Large intestine (tissue), 3 donors: ENCODE measurements at regions not wholly inside any gene's neighbourhood (a gene's known extent, or its start where the extent isn't known, plus 50 kb on each side); places are given as distances from the start of the nearest gene placed in this dataset.
"Not testable (repeated sequence)": the region's sequence is repeated elsewhere in the genome, so short reads cannot be mapped to it uniquely, and the experiment has no call there.

Experiments used
- DNase-seq, 2 donors: peaks; one replicate each; pipeline versions ENCODE4 v3.0.0 to v3.0.0-alpha.2; 2013
- H3K27ac ChIP-seq: one replicate; pipeline ENCODE4 v1.5.1; 2013; ENCODE audit warnings: low read length
- H3K27me3 ChIP-seq: 2 replicates; pipeline ENCODE4 v1.6.1; 2013; ENCODE audit warnings: low read length; ENCODE audit not compliant: control insufficient read depth, insufficient read depth
- H3K36me3 ChIP-seq: 2 replicates; pipeline ENCODE4 v1.6.1; 2013; ENCODE audit warnings: low read length; ENCODE audit not compliant: control insufficient read depth, insufficient read depth
- H3K4me1 ChIP-seq: one replicate; pipeline ENCODE4 v1.6.1; 2013; ENCODE audit warnings: low read length; ENCODE audit not compliant: control insufficient read depth, insufficient read depth
- H3K4me3 ChIP-seq: one replicate; pipeline ENCODE4 v1.5.1; 2013; ENCODE audit warnings: low read length
- H3K9me3 ChIP-seq: one replicate; pipeline ENCODE4 v1.6.1; 2013; ENCODE audit warnings: mild to moderate bottlenecking, low read depth, low read length, moderate library complexity; ENCODE audit not compliant: control insufficient read depth
- WGBS: methylation state at CpG from one replicate; pipeline ENCODE4 v1.1.5; 2013; ENCODE audit warnings: low lambda C conversion rate; ENCODE audit not compliant: insufficient coverage; 5-methylcytosine and 5-hydroxymethylcytosine counted together

DNA sequence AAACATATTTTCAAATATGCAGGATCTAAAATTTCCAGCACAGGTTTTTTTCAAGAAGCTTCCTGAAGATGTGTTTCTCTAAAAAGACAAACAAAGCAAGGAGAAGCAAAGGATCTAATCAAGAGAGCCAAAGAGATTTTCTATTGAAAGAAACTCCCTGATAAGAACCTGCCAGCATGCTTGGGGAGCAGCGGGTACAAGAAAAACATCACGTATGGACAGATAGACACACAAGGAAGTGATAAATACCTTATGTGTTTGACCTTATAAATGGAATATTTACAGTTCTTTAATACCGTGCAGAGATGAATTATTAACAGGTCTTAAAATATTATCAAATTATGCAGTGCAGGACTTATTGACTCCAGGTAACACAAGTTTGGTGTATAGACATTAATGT, 562.1 kb downstream of the DACH1 start:
- 33% methylated on average over 2 of the region's 3 CpGs for whole genome bisulfite sequencing
- H3K36me3 ChIP-seq = no peaks in the 10 kb centered on the region

DNA sequence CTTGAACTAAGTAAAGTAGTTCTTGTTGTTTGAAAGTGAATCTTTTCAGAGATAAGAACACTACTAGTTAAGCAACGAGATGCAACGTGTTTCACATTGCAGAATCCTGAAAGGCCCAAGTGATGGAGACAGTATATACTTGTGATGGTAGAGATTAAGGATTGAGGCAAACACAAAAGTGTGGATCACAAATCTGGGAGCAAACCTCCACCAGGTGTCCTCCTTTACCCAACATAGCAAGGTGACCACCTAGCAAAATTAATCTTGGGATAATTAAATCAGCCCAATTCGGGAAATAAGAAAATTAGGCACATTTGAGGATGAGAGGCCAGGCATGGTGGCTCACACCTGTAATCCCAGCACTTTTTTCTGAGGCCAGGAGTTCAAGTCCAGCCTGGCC, 563.9 kb downstream of the DACH1 start:
- WGBS = no CpG with 5 or more reads among the region's 3 CpGs
- H3K4me1 ChIP-seq = no peaks in the 10 kb centered on the region
- DNase-seq = no peak
- no peaks in the 10 kb centered on the region for H3K36me3 ChIP-seq
- H3K27ac ChIP-seq = no peak overlapping the region
- no peaks in the 10 kb centered on the region for H3K27me3 ChIP-seq
- no peak overlapping the region for H3K4me3 ChIP-seq
- H3K9me3 ChIP-seq = no peaks in the 10 kb centered on the region

More for the DNA sequence above, 562.1 kb downstream of the DACH1 start:
- Histone ChIP-seq H3K9me3 (no peaks in the 10 kb centered on the region), H3K27ac (no peak overlapping the region), H3K4me1 (no peaks in the 10 kb centered on the region), H3K27me3 (no peaks in the 10 kb centered on the region), H3K4me3 (no peak overlapping the region)
- no peak for DNase-seq

DNA sequence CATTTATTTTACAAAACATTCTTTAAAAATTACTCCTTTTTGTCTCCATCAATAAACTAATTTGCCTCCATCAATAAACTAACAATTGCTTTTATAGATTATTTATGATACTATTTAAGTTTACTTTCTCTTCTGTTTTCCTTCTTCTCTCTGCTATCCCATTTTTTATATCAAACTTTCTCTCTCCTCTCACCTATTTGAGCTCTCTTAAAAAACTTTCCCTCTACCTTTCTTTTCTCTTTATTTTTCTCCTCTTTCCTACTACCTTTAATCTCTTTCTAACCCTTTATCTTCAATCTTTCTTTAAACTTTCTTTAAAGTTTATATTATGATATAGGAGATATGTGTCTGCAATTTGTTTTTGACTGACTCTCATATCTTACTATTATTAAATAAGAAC, 566.4 kb downstream of the DACH1 start:
- H3K27ac ChIP-seq = no peak overlapping the region

DNA sequence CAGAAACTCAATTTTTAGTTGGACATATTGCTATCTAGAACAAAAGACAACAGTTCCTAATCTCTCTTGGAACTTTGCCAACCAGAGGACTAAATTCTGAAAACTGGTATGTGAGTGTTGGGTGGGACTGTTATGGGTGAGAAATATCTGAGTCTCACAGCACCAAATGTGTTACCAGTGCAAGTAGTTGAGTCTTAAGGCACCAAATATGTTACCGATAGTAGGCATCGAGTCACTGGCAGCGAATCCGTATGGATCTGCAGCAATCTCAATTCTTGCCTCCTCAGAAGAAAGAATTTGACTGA, 575.2 kb downstream of the DACH1 start:
- DNase-seq = no peak
- no peaks in the 10 kb centered on the region for H3K27me3 ChIP-seq
- H3K36me3 ChIP-seq = no peaks in the 10 kb centered on the region
- 100% methylated on average over 1 of the region's 4 CpGs for WGBS
- no peak overlapping the region for H3K27ac ChIP-seq
- no peak overlapping the region for H3K4me3 ChIP-seq
- H3K4me1 ChIP-seq = no peaks in the 10 kb centered on the region
- H3K9me3 ChIP-seq = no peaks in the 10 kb centered on the region

More for the DNA sequence above, 566.4 kb downstream of the DACH1 start:
- no peaks in the 10 kb centered on the region for H3K36me3 ChIP-seq
- DNase-seq = no peak
- no peak overlapping the region for H3K4me3 ChIP-seq
- H3K4me1 ChIP-seq = no peaks in the 10 kb centered on the region
- no peaks in the 10 kb centered on the region for H3K9me3 ChIP-seq
- no peaks in the 10 kb centered on the region for H3K27me3 ChIP-seq

DNA sequence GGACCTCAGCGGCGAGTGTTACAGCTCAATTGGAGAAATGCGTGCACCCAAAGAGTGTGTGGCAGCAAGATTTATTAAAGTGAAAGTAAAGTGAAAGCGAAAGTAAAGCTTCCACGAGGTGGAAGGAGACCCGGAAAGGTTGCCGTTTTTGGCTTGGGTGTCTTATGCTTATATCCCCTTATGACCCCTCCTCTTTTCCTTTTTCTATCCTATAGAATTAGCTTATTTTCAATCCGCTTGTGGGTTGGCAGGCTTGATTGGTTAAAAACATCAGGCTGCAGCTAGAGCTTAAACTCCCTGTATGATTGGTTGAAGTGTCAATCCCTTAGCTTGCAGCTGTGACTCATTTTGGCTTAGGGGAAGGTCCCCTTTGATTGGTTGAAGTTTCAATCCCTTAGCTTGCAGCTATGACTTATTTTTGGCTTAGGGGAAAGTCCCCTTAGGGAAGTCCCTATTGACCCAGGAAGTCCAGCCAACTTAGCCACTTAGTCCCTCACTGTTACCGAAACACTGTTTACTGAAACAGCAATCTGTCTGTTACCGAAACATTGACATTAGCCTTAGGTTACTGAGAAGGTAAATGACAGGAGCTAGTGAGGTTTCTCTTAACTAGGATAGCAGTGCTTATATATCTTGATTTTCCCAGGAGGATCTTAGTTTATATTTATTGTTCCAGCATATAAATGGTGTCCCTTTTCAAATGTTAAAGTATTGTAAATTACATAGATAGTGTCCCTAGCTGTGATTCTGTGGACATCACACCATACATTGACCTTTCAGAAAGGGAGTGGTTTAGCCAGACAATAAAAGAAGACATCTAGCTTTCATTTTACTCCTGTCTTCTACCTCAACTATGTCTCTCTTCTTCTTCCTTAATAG, 575.8 kb downstream of the DACH1 start:
- DNase-seq = peak in 1 of 2 donors; percentile 7
- 90% methylated on average over 5 of the region's 10 CpGs for WGBS
- Histone ChIP-seq H3K4me1 (no peaks in the 10 kb centered on the region), H3K27me3 (no peaks in the 10 kb centered on the region), H3K36me3 (no peaks in the 10 kb centered on the region), H3K4me3 (peak overlapping the region; percentile 14), H3K9me3 (no peaks in the 10 kb centered on the region), H3K27ac (no peak overlapping the region)

DNA sequence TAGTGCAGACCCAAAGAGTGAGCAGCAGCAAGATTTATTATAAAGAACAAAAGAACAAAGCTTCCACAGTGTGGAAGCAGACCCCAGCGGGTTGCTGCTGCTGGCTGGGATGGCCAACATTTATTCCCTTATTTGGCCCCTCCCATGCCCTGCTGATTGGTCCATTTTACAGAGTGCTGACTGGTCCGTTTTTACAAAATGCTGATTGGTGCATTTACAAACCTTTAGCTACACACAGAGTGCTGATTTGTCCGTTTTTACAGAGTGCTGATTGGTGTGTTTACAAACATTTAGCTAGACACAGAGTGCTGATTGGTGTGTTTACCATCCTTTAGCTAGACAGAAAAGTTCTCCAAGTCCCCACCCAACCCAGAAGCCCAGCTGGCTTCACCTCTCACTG, 577.0 kb downstream of the DACH1 start:
- H3K27me3 ChIP-seq, DNase-seq, H3K4me3 ChIP-seq, H3K36me3 ChIP-seq, H3K9me3 ChIP-seq, H3K27ac ChIP-seq, H3K4me1 ChIP-seq: not testable (repeated sequence)
- WGBS = no CpG with 5 or more reads among the region's 3 CpGs

DNA sequence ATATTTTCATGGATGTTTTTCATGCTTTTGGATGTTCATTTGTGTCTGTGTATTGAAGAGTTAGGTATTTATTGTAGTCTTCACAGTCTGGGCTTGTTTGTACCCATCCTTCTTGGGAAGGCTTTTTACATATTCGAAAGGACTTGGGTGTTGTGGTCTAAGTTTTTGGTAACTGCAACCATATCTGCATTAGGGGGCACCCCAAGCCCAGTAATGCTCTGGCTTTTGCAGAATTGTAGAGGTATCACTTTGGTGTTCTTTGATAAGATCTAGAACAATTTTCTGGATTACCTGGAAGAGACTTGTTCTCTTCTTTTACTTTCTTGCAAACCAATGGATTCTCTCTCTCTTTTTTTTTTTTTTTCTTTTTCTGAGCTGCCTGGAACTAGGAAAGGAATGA, 581.3 kb downstream of the DACH1 start:
- no peak overlapping the region for H3K4me3 ChIP-seq
- H3K27me3 ChIP-seq = no peaks in the 10 kb centered on the region
- WGBS = no CpG with 5 or more reads among the region's 1 CpG
- DNase-seq = no peak
- H3K27ac ChIP-seq = no peak overlapping the region
- H3K9me3 ChIP-seq = no peaks in the 10 kb centered on the region
- no peaks in the 10 kb centered on the region for H3K36me3 ChIP-seq
- H3K4me1 ChIP-seq = no peaks in the 10 kb centered on the region

DNA sequence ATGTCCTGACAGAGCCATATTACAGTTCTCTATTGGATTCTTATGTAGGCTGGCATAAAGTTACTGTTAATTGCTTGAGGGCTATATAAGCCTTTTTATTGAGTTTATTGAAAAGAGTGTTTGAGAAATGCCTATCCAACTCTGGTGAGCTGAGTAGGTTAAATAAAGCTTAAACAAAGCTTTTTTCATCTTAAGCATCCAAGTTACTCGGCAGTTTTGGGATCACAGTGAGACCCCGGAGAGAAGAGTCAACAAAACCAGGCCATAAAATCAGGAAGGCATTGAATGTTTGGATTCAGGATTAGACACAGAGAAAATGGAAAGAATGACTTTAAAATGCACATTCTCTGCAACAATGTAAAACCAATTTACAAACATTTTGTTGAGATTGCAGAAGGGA, 588.5 kb downstream of the DACH1 start:
- WGBS = 14% methylated on average over 2 of the region's 2 CpGs
- no peaks in the 10 kb centered on the region for H3K4me1 ChIP-seq
- no peak for DNase-seq
- H3K36me3 ChIP-seq = no peaks in the 10 kb centered on the region
- no peaks in the 10 kb centered on the region for H3K27me3 ChIP-seq
- no peak overlapping the region for H3K27ac ChIP-seq
- no peak overlapping the region for H3K4me3 ChIP-seq
- H3K9me3 ChIP-seq = no peaks in the 10 kb centered on the region

DNA sequence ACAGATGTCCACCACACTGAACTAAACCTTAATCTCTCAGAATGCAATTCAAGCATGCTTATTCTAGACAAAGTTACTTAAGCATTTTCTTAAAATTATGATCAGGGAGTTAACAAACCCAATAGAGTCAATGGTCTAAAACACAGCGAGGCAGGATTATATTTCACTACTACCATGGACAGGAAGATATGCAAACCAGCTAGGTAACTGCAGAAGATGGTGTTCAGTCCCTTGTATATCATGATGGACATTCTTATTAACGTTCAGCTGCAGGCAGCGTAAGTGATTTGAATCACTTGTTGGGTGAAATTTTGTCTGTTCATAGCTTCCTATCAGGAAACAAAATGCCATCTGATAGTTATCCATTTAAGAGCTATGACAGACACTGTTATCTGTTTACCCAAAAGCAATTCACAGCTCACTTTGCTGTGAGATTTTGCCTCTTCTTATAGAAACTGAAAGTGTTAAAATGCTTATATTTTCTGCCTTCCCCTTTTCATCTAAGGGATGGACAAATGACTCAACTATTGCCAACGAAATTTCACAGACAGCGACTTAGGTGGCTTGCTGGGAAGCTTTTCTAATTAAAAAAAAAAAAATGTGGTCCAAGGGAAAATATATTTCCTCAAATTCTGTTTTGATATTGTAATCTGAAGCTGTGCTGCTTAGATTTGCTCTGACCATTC, 591.9 kb downstream of the DACH1 start:
- no peaks in the 10 kb centered on the region for H3K36me3 ChIP-seq
- H3K27ac ChIP-seq = no peak overlapping the region
- H3K9me3 ChIP-seq = no peaks in the 10 kb centered on the region
- H3K4me1 ChIP-seq = no peaks in the 10 kb centered on the region
- no peaks in the 10 kb centered on the region for H3K27me3 ChIP-seq
- no peak for DNase-seq
- 77% methylated on average over 3 of the region's 5 CpGs for WGBS
- H3K4me3 ChIP-seq = no peak overlapping the region

DNA sequence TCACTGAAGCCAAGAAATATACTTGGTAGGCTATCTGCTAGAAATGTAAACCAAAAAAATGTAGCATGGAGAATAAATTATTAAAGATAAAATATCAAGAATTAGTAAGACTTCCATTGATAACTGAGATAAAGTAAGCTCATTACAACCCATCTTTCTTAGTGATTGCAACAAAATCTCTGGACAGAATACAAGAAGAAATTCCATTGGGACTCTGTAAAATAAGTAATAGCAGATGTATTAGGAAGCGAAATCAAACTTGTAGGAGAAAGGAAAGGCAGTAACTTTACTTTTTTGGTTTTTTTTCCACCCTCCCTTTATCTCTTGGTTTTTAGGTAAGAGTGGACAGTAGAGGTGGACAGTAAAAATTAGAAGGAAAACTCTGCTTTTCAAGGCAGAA, 605.7 kb downstream of the DACH1 start:
- Histone ChIP-seq H3K36me3 (no peaks in the 10 kb centered on the region), H3K4me3 (no peak overlapping the region), H3K4me1 (no peaks in the 10 kb centered on the region), H3K9me3 (no peaks in the 10 kb centered on the region), H3K27ac (no peak overlapping the region), H3K27me3 (no peaks in the 10 kb centered on the region)
- no peak for DNase-seq
- WGBS = 100% methylated on average over 1 of the region's 1 CpG

DNA sequence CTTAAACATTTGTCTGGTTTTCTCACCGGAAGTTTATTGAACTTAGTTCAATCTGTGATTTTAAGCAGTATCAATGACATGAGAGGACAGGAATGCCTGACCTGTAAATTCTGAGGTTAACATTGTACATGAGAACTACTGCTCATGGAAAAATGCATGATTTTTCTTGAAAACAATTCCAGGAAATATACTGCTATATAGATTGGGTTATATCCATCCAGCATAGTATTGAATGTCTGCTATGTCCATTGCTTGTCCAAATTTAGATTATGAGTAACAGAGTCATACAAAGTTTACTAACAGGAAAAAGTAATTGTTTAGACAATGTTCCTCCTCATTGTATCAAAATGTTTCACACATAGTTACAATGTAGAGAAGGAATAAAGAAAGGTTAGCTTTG, 606.8 kb downstream of the DACH1 start:
- H3K27me3 ChIP-seq = no peaks in the 10 kb centered on the region
- DNase-seq = no peak
- no peaks in the 10 kb centered on the region for H3K9me3 ChIP-seq
- no peaks in the 10 kb centered on the region for H3K4me1 ChIP-seq
- H3K36me3 ChIP-seq = no peaks in the 10 kb centered on the region
- H3K27ac ChIP-seq = no peak overlapping the region
- H3K4me3 ChIP-seq = no peak overlapping the region
- 70% methylated on average over 1 of the region's 1 CpG for WGBS
